Urothelium cell line (cell line): ENCODE measurements at regions not wholly inside any gene's neighbourhood (a gene's known extent, or its start where the extent isn't known, plus 50 kb on each side); places are given as distances from the start of the nearest gene placed in this dataset.

Experiments used
- DNase-seq: peaks from one replicate; pipeline ENCODE4 v3.0.0; 2011; ENCODE audit warnings: low spot score, mixed read lengths
- FAIRE-seq: peaks from 2 replicates; lab custom pipeline; 2011; peaks lifted over from hg19 to GRCh38; lab: Jason Lieb, UNC

GRCh38 chr2:18841248-18842150 lies 252.1 kb upstream of the NT5C1B start:
- DNase-seq (no peak), FAIRE-seq (no peak)

DNA sequence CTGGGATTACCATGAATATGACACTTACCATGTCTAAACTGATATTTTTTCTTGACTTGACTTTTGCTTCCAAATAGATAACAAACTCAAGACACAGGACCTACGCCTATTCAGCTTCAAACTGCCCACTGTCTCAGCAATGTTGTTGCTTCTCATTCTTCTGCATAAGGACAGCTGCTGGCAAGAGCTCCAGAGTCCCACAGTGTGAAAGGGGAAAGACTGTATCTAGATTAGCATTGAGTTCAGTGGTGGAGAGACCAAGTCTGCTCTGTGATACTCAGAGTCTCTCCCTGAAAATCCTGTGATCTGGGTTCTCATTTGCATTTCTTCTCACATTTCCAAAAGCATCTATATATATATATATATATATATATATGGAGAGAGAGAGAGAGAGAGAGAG lies 247.9 kb upstream of the NT5C1B start:
- DNase-seq (no peak), FAIRE-seq (no peak)

DNA sequence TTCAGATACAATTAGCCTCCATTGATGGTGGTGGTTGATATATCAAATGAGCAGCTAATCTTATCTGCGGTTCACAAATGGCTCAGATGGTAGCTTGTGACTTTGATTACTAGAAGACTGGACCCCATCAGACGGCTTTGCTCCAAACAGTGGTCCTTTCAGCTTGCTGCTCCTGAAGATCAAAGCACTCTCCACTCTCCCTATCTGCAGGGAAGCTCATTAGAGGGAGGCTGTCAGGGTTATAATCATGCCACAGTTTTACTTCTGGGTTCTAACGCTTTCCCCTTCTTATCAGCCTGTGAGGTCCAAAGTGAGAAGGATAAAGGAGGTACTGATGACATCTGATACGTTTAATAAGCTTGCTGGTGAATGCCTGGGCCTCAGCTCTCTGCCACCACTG lies 247.1 kb upstream of the NT5C1B start:
- DNase-seq (no peak), FAIRE-seq (no peak)

GRCh38 chr2:18835787-18836186 lies 246.4 kb upstream of the NT5C1B start:
- FAIRE-seq (no peak), DNase-seq (no peak)

DNA sequence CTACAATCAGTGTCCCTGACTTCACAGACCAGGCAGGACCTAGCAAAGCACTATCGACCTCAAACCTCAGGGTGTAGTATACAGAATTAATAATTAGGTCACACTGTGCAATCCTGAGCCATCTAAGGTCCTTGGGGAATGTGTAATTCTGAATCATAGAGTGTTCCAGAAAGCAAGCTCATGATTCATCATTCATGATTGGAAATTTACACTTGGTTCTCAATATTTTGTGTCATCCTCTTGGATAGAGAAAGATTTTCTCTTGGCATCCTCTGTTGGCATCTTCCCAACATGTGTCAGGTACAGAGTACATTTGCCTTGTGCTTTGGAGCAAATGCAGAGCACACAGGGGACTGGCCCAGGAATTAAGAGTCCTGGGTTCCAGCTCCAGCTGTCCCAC lies 245.0 kb upstream of the NT5C1B start:
- FAIRE-seq, result no peak
- DNase-seq, result no peak

DNA sequence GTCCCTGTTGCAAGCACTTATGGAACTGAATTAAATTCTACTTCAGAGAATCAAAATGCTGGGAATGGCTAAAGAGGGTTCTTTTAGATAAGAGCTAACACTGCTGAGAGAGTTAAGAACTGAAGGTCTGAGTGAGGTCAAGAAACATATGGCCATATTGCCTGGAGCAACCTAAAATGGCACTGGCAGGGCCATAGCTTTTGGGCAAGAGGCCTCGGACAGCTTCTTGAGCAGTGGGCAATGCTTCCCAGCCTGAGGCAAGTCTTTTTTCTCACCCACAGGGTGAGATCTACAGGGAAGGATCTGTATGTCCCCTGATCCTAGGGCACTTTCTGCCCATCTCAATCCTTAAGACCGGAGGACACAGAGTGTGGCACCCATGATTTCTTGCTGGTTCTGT lies 244.6 kb upstream of the NT5C1B start:
- no peak for FAIRE-seq
- DNase-seq, result no peak

- no peak for DNase-seq
- no peak for FAIRE-seq
Measured at GRCh38 chr2:18831916-18832510, 242.6 kb upstream of the NT5C1B start.

GRCh38 chr2:18830962-18831361 lies 241.6 kb upstream of the NT5C1B start:
- FAIRE-seq (no peak), DNase-seq (no peak)

- DNase-seq (no peak), FAIRE-seq (no peak)
Measured at GRCh38 chr2:18829976-18830375, 240.6 kb upstream of the NT5C1B start.

- FAIRE-seq, result no peak
- DNase-seq, result no peak
Measured at GRCh38 chr2:18829251-18829902, 240.0 kb upstream of the NT5C1B start.

DNA sequence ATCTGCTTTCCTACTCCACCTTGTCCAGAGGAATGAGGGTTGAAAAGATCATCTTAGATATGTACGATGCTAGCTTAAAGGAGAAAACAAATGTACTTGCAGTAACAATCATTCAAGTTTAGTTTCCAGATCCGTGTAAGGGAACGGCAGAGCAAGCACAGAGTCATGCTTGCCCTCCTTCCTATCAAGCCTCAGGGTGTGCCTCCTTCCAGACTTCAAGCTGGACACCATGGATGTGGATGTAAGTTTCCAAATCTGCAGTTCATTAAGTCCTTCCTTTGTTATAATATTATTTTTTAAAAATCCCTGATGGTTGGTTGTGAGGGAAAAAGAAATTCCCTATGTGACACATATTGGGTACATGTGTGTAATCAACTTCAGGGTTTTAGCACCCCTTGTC lies 238.9 kb upstream of the NT5C1B start:
- FAIRE-seq (no peak), DNase-seq (no peak)

DNA sequence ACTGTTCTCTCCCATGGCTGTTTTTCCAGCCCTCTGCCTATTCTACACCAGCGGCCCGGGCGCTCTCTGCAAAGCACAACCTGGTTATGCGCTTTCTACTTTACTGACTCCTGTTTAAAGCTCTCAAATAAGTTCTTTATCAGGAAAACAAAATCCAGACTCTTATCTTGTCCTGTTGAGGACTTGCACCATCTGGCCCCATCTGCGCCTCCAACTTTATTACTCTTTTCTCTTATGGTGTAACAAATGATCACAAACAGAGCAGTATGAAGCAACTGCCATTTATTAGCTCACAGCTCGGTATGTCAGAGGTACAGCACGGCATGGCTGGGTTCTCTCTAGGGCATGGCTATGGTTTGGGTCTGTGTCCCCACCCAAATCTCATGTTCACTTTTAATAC lies 236.5 kb upstream of the NT5C1B start:
- FAIRE-seq (no peak), DNase-seq (no peak)

GRCh38 chr2:18824915-18825314 lies 235.5 kb upstream of the NT5C1B start:
- DNase-seq (no peak), FAIRE-seq (no peak)

GRCh38 chr2:18824325-18824790 lies 235.0 kb upstream of the NT5C1B start:
- FAIRE-seq (no peak), DNase-seq (no peak)

- DNase-seq (no peak), FAIRE-seq (no peak)
Measured at GRCh38 chr2:18821431-18821830, 232.1 kb upstream of the NT5C1B start.

DNA sequence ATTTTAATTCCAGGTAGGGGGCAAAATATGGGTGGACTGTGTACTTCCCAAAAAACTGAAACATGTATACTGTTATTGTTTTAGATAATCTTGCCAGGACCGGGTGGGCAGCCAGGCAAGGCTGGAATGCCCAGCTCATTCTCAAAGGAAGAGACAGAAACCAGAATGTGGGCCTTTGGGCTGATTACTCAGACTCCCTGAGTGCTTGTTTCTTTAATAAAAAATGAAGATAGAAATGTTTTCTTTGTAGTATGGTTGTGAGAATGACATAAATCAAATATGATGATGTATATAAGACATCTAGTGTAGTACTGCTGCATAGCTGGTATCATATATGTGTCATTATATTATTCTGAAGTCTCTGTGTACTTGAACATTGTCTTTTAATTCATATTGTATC lies 231.6 kb upstream of the NT5C1B start:
- no peak for DNase-seq
- FAIRE-seq, result no peak

GRCh38 chr2:18819566-18819965 lies 230.2 kb upstream of the NT5C1B start:
- no peak for FAIRE-seq
- DNase-seq, result no peak

DNA sequence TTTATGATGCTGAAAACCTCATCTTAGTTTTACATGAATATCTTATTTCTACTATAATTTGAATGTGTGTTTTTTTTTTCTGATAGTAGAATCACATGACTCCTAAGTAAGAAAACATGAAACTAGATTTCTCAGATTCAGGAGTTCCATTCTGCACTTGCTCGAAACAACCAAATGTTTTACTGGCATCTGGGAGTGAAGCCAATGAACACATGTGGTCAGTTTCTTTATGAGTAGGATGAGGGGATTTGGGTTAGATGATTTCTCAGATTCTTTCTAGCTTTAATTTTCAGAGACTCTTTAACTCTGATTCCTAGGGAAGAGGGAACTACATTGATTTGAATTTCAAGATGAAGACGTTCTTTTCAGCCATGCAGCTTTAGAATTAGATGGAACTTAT lies 225.0 kb upstream of the NT5C1B start:
- no peak for FAIRE-seq
- no peak for DNase-seq

- FAIRE-seq, result no peak
Measured at GRCh38 chr2:18804536-18804935, 215.2 kb upstream of the NT5C1B start.

DNA sequence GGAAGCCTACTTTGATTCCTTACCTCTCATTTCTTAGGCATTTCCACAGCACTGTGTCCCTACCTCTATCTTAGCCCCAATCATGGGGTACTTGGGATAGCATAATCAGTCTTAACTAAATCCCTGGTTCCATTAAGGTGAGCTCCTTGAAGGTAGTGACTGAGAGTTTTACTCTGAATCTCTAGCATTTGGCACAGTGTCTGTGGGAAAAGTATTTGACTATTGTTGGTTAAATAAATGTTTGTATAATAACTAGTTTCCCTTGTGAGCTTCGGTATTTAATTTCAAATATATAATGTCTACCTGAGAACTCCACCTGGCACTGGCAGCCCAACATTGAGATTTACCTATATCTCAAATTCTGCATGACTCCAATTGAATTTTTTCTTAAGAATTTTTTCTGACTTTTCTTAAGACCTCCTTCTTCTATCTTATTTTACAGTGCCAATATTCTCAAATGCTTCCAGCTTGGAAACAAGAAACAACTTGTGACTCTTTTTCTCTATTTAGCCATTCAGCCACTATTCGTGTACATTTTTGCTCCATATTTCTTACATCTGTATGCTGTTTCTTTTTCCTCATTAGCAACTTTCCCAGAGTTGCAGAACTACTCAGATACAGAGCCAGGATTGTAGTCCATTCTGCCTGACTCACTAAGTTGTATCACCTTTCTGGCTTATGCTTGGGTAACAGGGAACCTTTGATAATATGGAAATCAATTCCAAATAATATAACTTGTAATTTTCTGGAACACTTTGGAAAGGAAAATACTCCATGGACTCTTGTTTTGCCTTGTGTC lies 214.0 kb upstream of the NT5C1B start:
- FAIRE-seq (no peak), DNase-seq (no peak)

More at GRCh38 chr2:18804536-18804935, 215.2 kb upstream of the NT5C1B start:
- DNase-seq, result no peak
